Putamen (tissue), 1 donor: ENCODE measurements at regions not wholly inside any gene's neighbourhood (a gene's known extent, or its start where the extent isn't known, plus 50 kb on each side); places are given as distances from the start of the nearest gene placed in this dataset.

Source experiments
- DNase-seq: peaks from one replicate; pipeline ENCODE4 v3.0.0-alpha.2; 2016; ENCODE audit warnings: low spot score

GRCh38 chr2:47236503-47237215 is 60.3 kb upstream of the CALM2 start:
- no peak for DNase-seq

- DNase-seq: no peak
Observed at GRCh38 chr2:47235132-47235531, 58.8 kb upstream of the CALM2 start.

GRCh38 chr2:47234456-47234855 is 58.1 kb upstream of the CALM2 start:
- no peak for DNase-seq

GRCh38 chr2:47232738-47233415 is 56.6 kb upstream of the CALM2 start:
- DNase-seq: no peak

- DNase-seq: peak; percentile 51
Observed at GRCh38 chr2:47230418-47230817, 54.1 kb upstream of the CALM2 start.

- DNase-seq: no peak
Observed at GRCh38 chr2:47227532-47228279, 51.4 kb upstream of the CALM2 start.

- no peak for DNase-seq
Observed at GRCh38 chr2:47226923-47227220, 50.6 kb upstream of the CALM2 start.

- no peak for DNase-seq
Observed at GRCh38 chr2:47226132-47226922, 50.0 kb upstream of the CALM2 start.
